ENCODE measurements at regions not wholly inside any gene's neighbourhood (a gene's known extent, or its start where the extent isn't known, plus 50 kb on each side); places are given as distances from the start of the nearest gene placed in this dataset.

- Histone ChIP-seq H4K20me1 (ENCODE audit: insufficient read depth) (no peaks in the 10 kb centered on the region), H3F3A (ENCODE audit: insufficient read depth) (no peaks in the 10 kb centered on the region), H3K4me2 (ENCODE audit: unreplicated experiment) (no peak overlapping the region), H3K9me2 (ENCODE audit: insufficient read depth) (no peaks in the 10 kb centered on the region), H3K79me2 (ENCODE audit: insufficient read depth) (no peaks in the 10 kb centered on the region), H3K27me3 (replicated peaks; ENCODE audit: insufficient read depth) (peaks cover 7% of the 10 kb centered on the region; the same call in 1 of the 2 replicates), H3K36me3 (ENCODE audit: low read depth) (no peaks in the 10 kb centered on the region), H2AFZ (no peak overlapping the region), H3K9me3 (ENCODE audit: low read depth) (no peaks in the 10 kb centered on the region), H3K4me1 (ENCODE audit: insufficient read depth) (no peaks in the 10 kb centered on the region), H3K27ac (no peak overlapping the region), H3K4me3 (no peak overlapping the region), H3K9ac (no peak overlapping the region)
- in situ Hi-C loops (cut with MboI): no loop called here
- TF ChIP-seq EZH2 (IDR thresholded peaks at IDR 0.05; ENCODE audit: insufficient read depth, poor library complexity, severe bottlenecking): no peak
- no peak for TF ChIP-seq EZH2phosphoT487 (IDR thresholded peaks at IDR 0.05; ENCODE audit: insufficient read depth, low read depth)
- WGBS, 2 experiments (ENCODE audit: low coverage in 1 of 2, low lambda C conversion rate in 2 of 2, missing lambda C conversion rate in 2 of 2): 75 to 80% methylated on average over 7 of the region's 7 CpGs
- DNase-seq: no peak
Observed at GRCh38 chr12:125247477-125247876, 182.2 kb downstream of the AACS start.

- Histone ChIP-seq H3K4me3 (no peak overlapping the region), H3K27me3 (replicated peaks; ENCODE audit: insufficient read depth) (peaks cover 7% of the 10 kb centered on the region; the same call in 1 of the 2 replicates), H3F3A (ENCODE audit: insufficient read depth) (no peaks in the 10 kb centered on the region), H3K9me3 (ENCODE audit: low read depth) (no peaks in the 10 kb centered on the region), H3K4me1 (ENCODE audit: insufficient read depth) (no peaks in the 10 kb centered on the region), H3K4me2 (ENCODE audit: unreplicated experiment) (no peak overlapping the region), H2AFZ (no peak overlapping the region), H3K9ac (no peak overlapping the region), H3K27ac (no peak overlapping the region), H4K20me1 (ENCODE audit: insufficient read depth) (no peaks in the 10 kb centered on the region), H3K9me2 (ENCODE audit: insufficient read depth) (no peaks in the 10 kb centered on the region), H3K36me3 (ENCODE audit: low read depth) (no peaks in the 10 kb centered on the region), H3K79me2 (ENCODE audit: insufficient read depth) (no peaks in the 10 kb centered on the region)
- in situ Hi-C loops (cut with MboI): no loop called here
- 57 to 62% methylated on average over 13 of the region's 13 CpGs for WGBS, 2 experiments (ENCODE audit: low coverage in 1 of 2, low lambda C conversion rate in 2 of 2, missing lambda C conversion rate in 2 of 2)
- TF ChIP-seq EZH2 (IDR thresholded peaks at IDR 0.05; ENCODE audit: insufficient read depth, poor library complexity, severe bottlenecking) (no peak), EZH2phosphoT487 (IDR thresholded peaks at IDR 0.05; ENCODE audit: insufficient read depth, low read depth) (no peak)
- no peak for DNase-seq
Observed at GRCh38 chr12:125249066-125249824, 184.0 kb downstream of the AACS start.

- DNase-seq: no peak
- Histone ChIP-seq H3K27ac (no peak overlapping the region), H3F3A (ENCODE audit: insufficient read depth) (no peaks in the 10 kb centered on the region), H2AFZ (no peak overlapping the region), H3K9ac (no peak overlapping the region), H3K9me2 (ENCODE audit: insufficient read depth) (no peaks in the 10 kb centered on the region), H4K20me1 (ENCODE audit: insufficient read depth) (no peaks in the 10 kb centered on the region), H3K36me3 (ENCODE audit: low read depth) (no peaks in the 10 kb centered on the region), H3K4me3 (no peak overlapping the region), H3K4me1 (ENCODE audit: insufficient read depth) (no peaks in the 10 kb centered on the region), H3K9me3 (ENCODE audit: low read depth) (no peaks in the 10 kb centered on the region), H3K27me3 (replicated peaks; ENCODE audit: insufficient read depth) (peaks cover 7% of the 10 kb centered on the region; the same call in 1 of the 2 replicates), H3K79me2 (ENCODE audit: insufficient read depth) (no peaks in the 10 kb centered on the region), H3K4me2 (ENCODE audit: unreplicated experiment) (no peak overlapping the region)
- in situ Hi-C loops (cut with MboI): no loop called here
- WGBS, 2 experiments (ENCODE audit: low coverage in 1 of 2, low lambda C conversion rate in 2 of 2, missing lambda C conversion rate in 2 of 2): 31 to 47% methylated on average over 7 of the region's 7 CpGs
- TF ChIP-seq EZH2phosphoT487 (IDR thresholded peaks at IDR 0.05; ENCODE audit: insufficient read depth, low read depth) (no peak), EZH2 (IDR thresholded peaks at IDR 0.05; ENCODE audit: insufficient read depth, poor library complexity, severe bottlenecking) (no peak)
Observed at GRCh38 chr12:125249932-125250331, 184.7 kb downstream of the AACS start.

- no peak for DNase-seq
Observed at GRCh38 chr12:125254236-125254635, 189.0 kb downstream of the AACS start.

More at GRCh38 chr12:125254236-125254635, 189.0 kb downstream of the AACS start:
- H3K4me2 ChIP-seq (ENCODE audit: unreplicated experiment): no peak overlapping the region
- H3K36me3 ChIP-seq (ENCODE audit: low read depth): no peaks in the 10 kb centered on the region
- TF ChIP-seq EZH2phosphoT487 (IDR thresholded peaks at IDR 0.05; ENCODE audit: insufficient read depth, low read depth) (no peak), EZH2 (IDR thresholded peaks at IDR 0.05; ENCODE audit: insufficient read depth, poor library complexity, severe bottlenecking) (no peak)
- H4K20me1 ChIP-seq (ENCODE audit: insufficient read depth): no peaks in the 10 kb centered on the region
- H3K27ac ChIP-seq: no peak overlapping the region
- no peak overlapping the region for H2AFZ ChIP-seq
- 78% methylated on average over 4 of the region's 4 CpGs for WGBS, 2 experiments (ENCODE audit: low coverage in 1 of 2, low lambda C conversion rate in 2 of 2, missing lambda C conversion rate in 2 of 2)
- in situ Hi-C loops (cut with MboI): no loop called here
- no peak overlapping the region for H3K4me3 ChIP-seq
- no peaks in the 10 kb centered on the region for H3K27me3 ChIP-seq (replicated peaks; ENCODE audit: insufficient read depth)
- H3K79me2 ChIP-seq (ENCODE audit: insufficient read depth): no peaks in the 10 kb centered on the region
- no peaks in the 10 kb centered on the region for H3K9me3 ChIP-seq (ENCODE audit: low read depth)
- no peaks in the 10 kb centered on the region for H3K9me2 ChIP-seq (ENCODE audit: insufficient read depth)
- no peaks in the 10 kb centered on the region for H3K4me1 ChIP-seq (ENCODE audit: insufficient read depth)
- H3F3A ChIP-seq (ENCODE audit: insufficient read depth): no peaks in the 10 kb centered on the region
- H3K9ac ChIP-seq: no peak overlapping the region

All from GM23248 (cell line).